Thyroid gland (tissue), 4 donors: ENCODE measurements at regions not wholly inside any gene's neighbourhood (a gene's known extent, or its start where the extent isn't known, plus 50 kb on each side); places are given as distances from the start of the nearest gene placed in this dataset.

Experiments
- POLR2A ChIP-seq, 2 donors: fragments of 450-650 bp; IDR thresholded peaks; one replicate each; pipeline ENCODE4 v1.6.1; 2017; ENCODE audit warnings: antibody characterized with exemption in 2 of 2, mild to moderate bottlenecking in 2 of 2, moderate library complexity in 1 of 2
- TF ChIP-seq, protein P1 (sequence below), 6 experiments: fragments of 200-600 bp in 3 of 6; fragments of 450-650 bp in 3 of 6; sonication (generic) in 3 of 6; IDR thresholded peaks; one replicate each; pipeline ENCODE4 v1.5.1; 2016 to 2019; ENCODE audit warnings: antibody characterized with exemption in 6 of 6, mild to moderate bottlenecking in 2 of 6, inconsistent platforms in 1 of 6, moderate library complexity in 1 of 6

- TF ChIP-seq, protein P1, sequence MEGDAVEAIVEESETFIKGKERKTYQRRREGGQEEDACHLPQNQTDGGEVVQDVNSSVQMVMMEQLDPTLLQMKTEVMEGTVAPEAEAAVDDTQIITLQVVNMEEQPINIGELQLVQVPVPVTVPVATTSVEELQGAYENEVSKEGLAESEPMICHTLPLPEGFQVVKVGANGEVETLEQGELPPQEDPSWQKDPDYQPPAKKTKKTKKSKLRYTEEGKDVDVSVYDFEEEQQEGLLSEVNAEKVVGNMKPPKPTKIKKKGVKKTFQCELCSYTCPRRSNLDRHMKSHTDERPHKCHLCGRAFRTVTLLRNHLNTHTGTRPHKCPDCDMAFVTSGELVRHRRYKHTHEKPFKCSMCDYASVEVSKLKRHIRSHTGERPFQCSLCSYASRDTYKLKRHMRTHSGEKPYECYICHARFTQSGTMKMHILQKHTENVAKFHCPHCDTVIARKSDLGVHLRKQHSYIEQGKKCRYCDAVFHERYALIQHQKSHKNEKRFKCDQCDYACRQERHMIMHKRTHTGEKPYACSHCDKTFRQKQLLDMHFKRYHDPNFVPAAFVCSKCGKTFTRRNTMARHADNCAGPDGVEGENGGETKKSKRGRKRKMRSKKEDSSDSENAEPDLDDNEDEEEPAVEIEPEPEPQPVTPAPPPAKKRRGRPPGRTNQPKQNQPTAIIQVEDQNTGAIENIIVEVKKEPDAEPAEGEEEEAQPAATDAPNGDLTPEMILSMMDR (IDR thresholded peaks at IDR 0.05) = no peak
- TF ChIP-seq POLR2A (IDR thresholded peaks at IDR 0.05) = no peak
These were observed 703.1 kb downstream of the BRD1 start for GRCh38 chr22:49124608-49125007.
